Mesendoderm (in vitro differentiated cells): ENCODE measurements at regions not wholly inside any gene's neighbourhood (a gene's known extent, or its start where the extent isn't known, plus 50 kb on each side); places are given as distances from the start of the nearest gene placed in this dataset.
"Not testable (repeated sequence)": the region's sequence is repeated elsewhere in the genome, so short reads cannot be mapped to it uniquely, and the experiment has no call there.

Source experiments
- DNase-seq: peaks from one replicate; pipeline ENCODE4 v3.0.0; 2013
- H2AK5ac ChIP-seq: 2 replicates; pipeline ENCODE4 v1.6.1; 2013; ENCODE audit warnings: low read length, inconsistent platforms
- H2BK120ac ChIP-seq: 2 replicates; pipeline ENCODE4 v1.6.1; 2013; ENCODE audit warnings: low read depth, mild to moderate bottlenecking, low read length, moderate library complexity, mixed read lengths
- H2BK15ac ChIP-seq: replicated peaks from 2 replicates; pipeline ENCODE4 v1.6.1; 2013; ENCODE audit warnings: low read depth, mild to moderate bottlenecking, moderate library complexity
- H2BK5ac ChIP-seq: 2 replicates; pipeline ENCODE4 v1.6.1; 2013; ENCODE audit warnings: low read length, inconsistent platforms
- H3K18ac ChIP-seq: 2 replicates; pipeline ENCODE4 v1.6.1; 2013; ENCODE audit warnings: mild to moderate bottlenecking, low read length, mixed read lengths
- H3K23ac ChIP-seq: one replicate; pipeline ENCODE4 v1.6.1; 2013; ENCODE audit warnings: low read length
- H3K27ac ChIP-seq: 2 replicates; pipeline ENCODE4 v1.5.1; 2013; ENCODE audit warnings: low read depth, mild to moderate bottlenecking, inconsistent platforms, low read length, moderate library complexity
- H3K27me3 ChIP-seq: 2 replicates; pipeline ENCODE4 v1.6.1; 2013; ENCODE audit warnings: low read length, control low read depth, mild to moderate bottlenecking, inconsistent platforms; ENCODE audit not compliant: insufficient read depth, poor library complexity
- H3K36me3 ChIP-seq: 2 replicates; pipeline ENCODE4 v1.6.1; 2013; ENCODE audit warnings: low read length, inconsistent platforms; ENCODE audit not compliant: control insufficient read depth, insufficient read depth
- H3K4ac ChIP-seq: one replicate; pipeline ENCODE4 v1.6.1; 2013; ENCODE audit warnings: low read depth, mild to moderate bottlenecking, low read length, moderate library complexity
- H3K4me1 ChIP-seq: 2 replicates; pipeline ENCODE4 v1.6.1; 2013; ENCODE audit warnings: low read depth, low read length, inconsistent platforms; ENCODE audit not compliant: control insufficient read depth
- H3K4me2 ChIP-seq: 2 replicates; pipeline ENCODE4 v1.6.1; 2013; ENCODE audit warnings: low read length
- H3K4me3 ChIP-seq: 2 replicates; pipeline ENCODE4 v1.5.1; 2013; ENCODE audit warnings: mild to moderate bottlenecking, low read length
- H3K56ac ChIP-seq: one replicate; pipeline ENCODE4 v1.6.1; 2013; ENCODE audit warnings: low read length
- H3K79me1 ChIP-seq: 2 replicates; pipeline ENCODE4 v1.6.1; 2013; ENCODE audit warnings: low read length, inconsistent platforms
- H3K79me2 ChIP-seq: 2 replicates; pipeline ENCODE4 v1.6.1; 2013; ENCODE audit warnings: mild to moderate bottlenecking, low read length; ENCODE audit not compliant: control insufficient read depth, insufficient read depth
- H3K9ac ChIP-seq: 2 replicates; pipeline ENCODE4 v1.6.1; 2013; ENCODE audit warnings: low read length, inconsistent platforms
- H4K5ac ChIP-seq: one replicate; pipeline ENCODE4 v1.6.1; 2013; ENCODE audit warnings: low read length
- H4K8ac ChIP-seq: one replicate; pipeline ENCODE4 v1.6.1; 2013; ENCODE audit warnings: low read depth, mild to moderate bottlenecking, control low read depth, low read length, moderate library complexity
- WGBS: extraction: QIAGEN DNeasy Blood & Tissue Kit; methylation state at CpG from one replicate; pipeline ENCODE4 v1.1.7; 2013; ENCODE audit warnings: low lambda C conversion rate, missing lambda C conversion rate; ENCODE audit not compliant: insufficient coverage; ENCODE audit errors: extremely low coverage; 5-methylcytosine and 5-hydroxymethylcytosine counted together

GRCh38 chr2:87132577-87132976 is 110.9 kb upstream of the PLGLB1 start:
- not testable (repeated sequence) for H3K27me3 ChIP-seq, H3K9ac ChIP-seq, H3K18ac ChIP-seq, H4K8ac ChIP-seq, H3K23ac ChIP-seq, DNase-seq, H4K5ac ChIP-seq, H2BK120ac ChIP-seq, H2AK5ac ChIP-seq, H3K4me2 ChIP-seq, H3K79me2 ChIP-seq, H3K56ac ChIP-seq, H3K4ac ChIP-seq, H3K27ac ChIP-seq, H3K36me3 ChIP-seq, H2BK5ac ChIP-seq, H3K79me1 ChIP-seq, H2BK15ac ChIP-seq, H3K4me1 ChIP-seq, H3K4me3 ChIP-seq
- WGBS = no CpG with 5 or more reads among the region's 2 CpGs

GRCh38 chr2:87151835-87152493 is 130.3 kb upstream of the PLGLB1 start:
- H3K4me2 ChIP-seq, H3K27ac ChIP-seq, H3K9ac ChIP-seq, H3K4me3 ChIP-seq, H3K18ac ChIP-seq, H2AK5ac ChIP-seq, H3K79me1 ChIP-seq, H4K5ac ChIP-seq, H3K79me2 ChIP-seq, DNase-seq, H2BK120ac ChIP-seq, H2BK15ac ChIP-seq, H3K36me3 ChIP-seq, H4K8ac ChIP-seq, H3K27me3 ChIP-seq, H3K4ac ChIP-seq, H3K4me1 ChIP-seq, H3K23ac ChIP-seq, H2BK5ac ChIP-seq, H3K56ac ChIP-seq: not testable (repeated sequence)
- no CpG with 5 or more reads among the region's 7 CpGs for WGBS

GRCh38 chr2:87174454-87174853 is 152.8 kb upstream of the PLGLB1 start:
- not testable (repeated sequence) for H3K23ac ChIP-seq, H3K36me3 ChIP-seq, H3K18ac ChIP-seq, H3K79me2 ChIP-seq, H3K56ac ChIP-seq, H3K4me1 ChIP-seq, H4K5ac ChIP-seq, H3K79me1 ChIP-seq, H3K4me2 ChIP-seq, H3K9ac ChIP-seq, H2BK15ac ChIP-seq, H2BK5ac ChIP-seq, H2AK5ac ChIP-seq, H3K27ac ChIP-seq, DNase-seq, H4K8ac ChIP-seq, H3K4me3 ChIP-seq, H3K4ac ChIP-seq, H2BK120ac ChIP-seq, H3K27me3 ChIP-seq
- no CpG with 5 or more reads among the region's 2 CpGs for WGBS

- not testable (repeated sequence) for H3K4me3 ChIP-seq, H3K56ac ChIP-seq, H3K23ac ChIP-seq, H3K27me3 ChIP-seq, H2BK15ac ChIP-seq, H2BK120ac ChIP-seq, H3K4me1 ChIP-seq, H3K4ac ChIP-seq, H3K27ac ChIP-seq, H3K79me1 ChIP-seq, H2AK5ac ChIP-seq, H3K4me2 ChIP-seq, H3K79me2 ChIP-seq, H3K18ac ChIP-seq, DNase-seq, H2BK5ac ChIP-seq, H3K36me3 ChIP-seq, H3K9ac ChIP-seq, H4K8ac ChIP-seq, H4K5ac ChIP-seq
- WGBS = no CpG with 5 or more reads among the region's 5 CpGs
These were observed 161.7 kb upstream of the PLGLB1 start for GRCh38 chr2:87183373-87183772.

GRCh38 chr2:87184260-87184659 is 162.6 kb upstream of the PLGLB1 start:
- not testable (repeated sequence) for H3K4me3 ChIP-seq, H4K5ac ChIP-seq, H3K79me1 ChIP-seq, H2BK15ac ChIP-seq, H2BK5ac ChIP-seq, H3K18ac ChIP-seq, DNase-seq, H2BK120ac ChIP-seq, H3K36me3 ChIP-seq, H3K27me3 ChIP-seq, H3K9ac ChIP-seq, H3K79me2 ChIP-seq, H3K23ac ChIP-seq, H4K8ac ChIP-seq, H3K27ac ChIP-seq, H3K4me2 ChIP-seq, H3K4me1 ChIP-seq, H3K56ac ChIP-seq, H3K4ac ChIP-seq, H2AK5ac ChIP-seq
- no CpG with 5 or more reads among the region's 3 CpGs for WGBS

- H3K4me2 ChIP-seq, H2BK5ac ChIP-seq, H3K9ac ChIP-seq, H3K79me1 ChIP-seq, H2BK15ac ChIP-seq, H3K4me1 ChIP-seq, H4K8ac ChIP-seq, DNase-seq, H2AK5ac ChIP-seq, H4K5ac ChIP-seq, H3K27ac ChIP-seq, H3K23ac ChIP-seq, H3K56ac ChIP-seq, H3K4ac ChIP-seq, H3K4me3 ChIP-seq, H3K18ac ChIP-seq, H3K36me3 ChIP-seq, H3K27me3 ChIP-seq, H2BK120ac ChIP-seq, H3K79me2 ChIP-seq: not testable (repeated sequence)
- WGBS = no CpG with 5 or more reads among the region's 3 CpGs
These were observed 167.6 kb upstream of the PLGLB1 start for GRCh38 chr2:87189214-87189613.
